MM.1S (cell line): ENCODE measurements at regions not wholly inside any gene's neighbourhood (a gene's known extent, or its start where the extent isn't known, plus 50 kb on each side); places are given as distances from the start of the nearest gene placed in this dataset.

ENCODE experiments used
- DNase-seq: peaks from one replicate; pipeline ENCODE4 v3.0.0-alpha.2; 2015
- H2AFZ ChIP-seq: fragments of 300-600 bp; sonication (generic); 2 replicates; pipeline ENCODE4 v1.6.0; 2016; ENCODE audit warnings: antibody characterized with exemption, low read length
- H3F3A ChIP-seq: fragments of 300-600 bp; sonication (generic); 2 replicates; pipeline ENCODE4 v1.6.1; 2016; ENCODE audit warnings: mild to moderate bottlenecking, antibody characterized with exemption, low read length, moderate library complexity, mixed read lengths; ENCODE audit not compliant: insufficient read depth
- H3K27ac ChIP-seq: fragments of 300-600 bp; sonication (generic); 2 replicates; pipeline ENCODE4 v1.5.1; 2016; ENCODE audit warnings: mild to moderate bottlenecking, low read length
- H3K27me3 ChIP-seq: fragments of 300-600 bp; sonication (generic); replicated peaks from 2 replicates; pipeline ENCODE4 v1.6.0; 2016; ENCODE audit warnings: low read length; ENCODE audit not compliant: insufficient read depth
- H3K36me3 ChIP-seq: fragments of 300-600 bp; sonication (generic); replicated peaks from 2 replicates; pipeline ENCODE4 v1.6.1; 2016; ENCODE audit warnings: mild to moderate bottlenecking, low read length, mixed read lengths; ENCODE audit not compliant: insufficient read depth
- H3K4me1 ChIP-seq: fragments of 300-600 bp; sonication (generic); 2 replicates; pipeline ENCODE4 v1.6.1; 2016; ENCODE audit warnings: low read length, mixed read lengths
- H3K4me2 ChIP-seq: fragments of 300-600 bp; sonication (generic); 2 replicates; pipeline ENCODE4 v1.6.0; 2016; ENCODE audit warnings: low read depth, low read length
- H3K4me3 ChIP-seq: fragments of 300-600 bp; sonication (generic); 2 replicates; pipeline ENCODE4 v1.5.1; 2016; ENCODE audit warnings: low read length, mixed read lengths
- H3K79me2 ChIP-seq: fragments of 300-600 bp; sonication (generic); 2 replicates; pipeline ENCODE4 v1.6.1; 2016; ENCODE audit warnings: mixed run types, low read length, mixed read lengths
- H3K9ac ChIP-seq: fragments of 300-600 bp; sonication (generic); 2 replicates; pipeline ENCODE4 v1.6.1; 2016; ENCODE audit warnings: low read length, mixed read lengths
- H3K9me2 ChIP-seq: fragments of 300-600 bp; sonication (generic); replicated peaks from 2 replicates; pipeline ENCODE4 v1.6.1; 2016; ENCODE audit warnings: mild to moderate bottlenecking, low read length, mixed read lengths; ENCODE audit not compliant: insufficient read depth
- H3K9me3 ChIP-seq: fragments of 300-600 bp; sonication (generic); replicated peaks from 2 replicates; pipeline ENCODE4 v1.6.1; 2016; ENCODE audit warnings: mild to moderate bottlenecking, low read length, mixed read lengths; ENCODE audit not compliant: insufficient read depth
- H4K20me1 ChIP-seq: fragments of 300-600 bp; sonication (generic); 2 replicates; pipeline ENCODE4 v1.6.1; 2016; ENCODE audit warnings: mild to moderate bottlenecking, low read length, moderate library complexity, mixed read lengths; ENCODE audit not compliant: insufficient read depth
- CTCF ChIP-seq: fragments of 300-600 bp; sonication (generic); IDR thresholded peaks from 2 replicates; pipeline ENCODE4 v1.5.1; 2016; ENCODE audit warnings: antibody characterized with exemption, low read length, mixed read lengths
- EZH2 ChIP-seq: fragments of 300-600 bp; sonication (generic); optimal IDR thresholded peaks from 2 replicates; pipeline ENCODE3; 2017; ENCODE audit warnings: low read depth, mild to moderate bottlenecking, antibody characterized with exemption, low read length, mixed read lengths
- EZH2phosphoT487 ChIP-seq: fragments of 300-600 bp; sonication (generic); IDR thresholded peaks from 2 replicates; pipeline ENCODE4 v1.6.1; 2018; ENCODE audit warnings: antibody characterized with exemption, low read length

- no peak overlapping the region for H3K27ac ChIP-seq
- no peaks in the 10 kb centered on the region for H4K20me1 ChIP-seq
- H3K4me1 ChIP-seq, result peaks cover 11% of the 10 kb centered on the region; the same call in 1 of the 2 replicates
- H3K4me3 ChIP-seq, result no peak overlapping the region
- H3K79me2 ChIP-seq, result no peaks in the 10 kb centered on the region
- H2AFZ ChIP-seq, result no peak overlapping the region
- H3K9me2 ChIP-seq, result no peaks in the 10 kb centered on the region
- no peaks in the 10 kb centered on the region for H3K9me3 ChIP-seq
- H3K36me3 ChIP-seq, result no peaks in the 10 kb centered on the region
- TF ChIP-seq CTCF, result no peak
- TF ChIP-seq EZH2, result no peak
- no peak for TF ChIP-seq EZH2phosphoT487
- H3K27me3 ChIP-seq, result no peaks in the 10 kb centered on the region
- H3K9ac ChIP-seq, result no peak overlapping the region
- DNase-seq, result no peak
- no peaks in the 10 kb centered on the region for H3F3A ChIP-seq
- no peak overlapping the region for H3K4me2 ChIP-seq
Observed at GRCh38 chr5:121706686-121707085, 145.0 kb upstream of the FTMT start.

DNA sequence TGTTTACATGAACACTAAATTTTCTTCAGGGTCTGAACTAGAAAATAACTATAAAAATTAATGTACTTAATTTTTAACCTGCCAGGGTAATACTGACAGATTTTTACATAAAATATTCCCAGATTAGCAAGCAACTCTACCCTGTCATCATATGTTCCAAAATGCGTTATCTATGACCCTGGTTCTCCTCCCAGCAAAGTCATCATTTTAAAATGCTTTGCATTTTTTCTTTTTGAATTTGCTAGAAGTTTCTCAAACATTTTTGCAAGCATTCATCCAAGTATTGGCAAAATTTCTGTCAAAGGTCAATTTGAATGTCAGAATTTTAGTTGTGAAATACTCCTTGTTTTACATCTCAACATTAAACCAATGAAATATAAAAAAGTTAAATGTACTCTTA lies 144.5 kb upstream of the FTMT start:
- Histone ChIP-seq H3K9me3 (no peaks in the 10 kb centered on the region), H3K9ac (no peak overlapping the region), H3K27me3 (no peaks in the 10 kb centered on the region), H3K4me3 (no peak overlapping the region), H4K20me1 (no peaks in the 10 kb centered on the region), H3F3A (no peaks in the 10 kb centered on the region), H2AFZ (no peak overlapping the region), H3K9me2 (no peaks in the 10 kb centered on the region), H3K4me2 (no peak overlapping the region), H3K27ac (no peak overlapping the region), H3K36me3 (no peaks in the 10 kb centered on the region), H3K79me2 (no peaks in the 10 kb centered on the region), H3K4me1 (peaks cover 11% of the 10 kb centered on the region; the same call in 1 of the 2 replicates)
- TF ChIP-seq CTCF (no peak), EZH2phosphoT487 (no peak), EZH2 (no peak)
- no peak for DNase-seq

DNA sequence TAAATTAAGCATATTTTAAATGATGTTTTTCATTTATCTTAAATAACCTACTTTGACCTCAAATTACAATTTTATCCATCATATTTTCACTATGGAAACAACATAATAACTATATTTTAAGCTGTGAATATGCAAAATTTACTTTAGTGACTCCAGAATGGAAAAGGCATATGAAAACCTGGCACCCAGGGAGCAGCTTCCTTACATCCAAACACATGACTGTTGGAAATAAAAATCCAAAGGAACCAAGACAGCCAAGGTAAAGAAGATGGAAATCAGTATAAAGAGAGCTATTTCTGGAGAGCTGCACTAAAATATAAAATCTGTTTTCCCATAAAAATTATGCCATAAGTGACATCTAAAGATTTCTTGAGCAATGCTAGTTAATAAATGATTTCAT lies 140.3 kb upstream of the FTMT start:
- no peaks in the 10 kb centered on the region for H3K27me3 ChIP-seq
- TF ChIP-seq CTCF (no peak), EZH2phosphoT487 (no peak), EZH2 (no peak)
- peaks cover 14% of the 10 kb centered on the region; the same call in 1 of the 2 replicates for H3K4me1 ChIP-seq
- H3K4me3 ChIP-seq, result no peak overlapping the region
- H3K9ac ChIP-seq, result no peak overlapping the region
- no peak overlapping the region for H3K4me2 ChIP-seq
- H3K79me2 ChIP-seq, result no peaks in the 10 kb centered on the region
- H3K27ac ChIP-seq, result no peak overlapping the region
- H3F3A ChIP-seq, result no peaks in the 10 kb centered on the region
- H3K9me3 ChIP-seq, result no peaks in the 10 kb centered on the region
- no peaks in the 10 kb centered on the region for H3K36me3 ChIP-seq
- no peak for DNase-seq
- H3K9me2 ChIP-seq, result no peaks in the 10 kb centered on the region
- H4K20me1 ChIP-seq, result no peaks in the 10 kb centered on the region
- H2AFZ ChIP-seq, result no peak overlapping the region
